Ovary (tissue), 3 donors: ENCODE measurements at regions not wholly inside any gene's neighbourhood (a gene's known extent, or its start where the extent isn't known, plus 50 kb on each side); places are given as distances from the start of the nearest gene placed in this dataset.

Experiments used
- CTCF ChIP-seq, 3 donors: fragments of 450-650 bp in 2 of 3; fragments of 200-600 bp in 1 of 3; IDR thresholded peaks; one replicate each; pipeline versions ENCODE4 v1.5.1 to v1.8.0; 2016 to 2022; ENCODE audit warnings: antibody characterized with exemption in 3 of 3, mild to moderate bottlenecking in 1 of 3
- POLR2A ChIP-seq: fragments of 450-650 bp; IDR thresholded peaks from one replicate; pipeline ENCODE4 v1.6.1; 2017; ENCODE audit warnings: antibody characterized with exemption, mild to moderate bottlenecking, moderate library complexity
- donor health status: DM: no; HTN: no; CAD: no.

- TF ChIP-seq CTCF (IDR thresholded peaks at IDR 0.05) (no peak), POLR2A (no peak)
Measured at GRCh38 chr5:144596517-144596916, 425.8 kb downstream of the KCTD16 start.
